GM23338 (cell line): ENCODE measurements at regions not wholly inside any gene's neighbourhood (a gene's known extent, or its start where the extent isn't known, plus 50 kb on each side); places are given as distances from the start of the nearest gene placed in this dataset.

Source experiments
- ATAC-seq: fragments of 200-7000 bp; cut with Tn5 transposase; 3 replicates; pipeline ENCODE4 v1.9.1; 2020
- DNase-seq: peaks from one replicate; pipeline ENCODE4 v3.0.0-alpha.2; 2015; ENCODE audit warnings: low spot score
- H2AFZ ChIP-seq: fragments of 200-600 bp; sonication (generic); 2 replicates; pipeline ENCODE4 v1.8.0; 2016; ENCODE audit warnings: antibody characterized with exemption, mild to moderate bottlenecking, moderate library complexity
- H3F3A ChIP-seq: fragments of 200-600 bp; sonication (generic); replicated peaks from 2 replicates; pipeline ENCODE4 v1.8.0; 2017; ENCODE audit warnings: antibody characterized with exemption, mixed run types, low read depth
- H3K27ac ChIP-seq: fragments of 200-600 bp; sonication (generic); 2 replicates; pipeline ENCODE4 v1.6.1; 2016; ENCODE audit warnings: low read depth
- H3K27me3 ChIP-seq: fragments of 200-600 bp; sonication (generic); 2 replicates; pipeline ENCODE4 v1.8.0; 2016; ENCODE audit warnings: mild to moderate bottlenecking, mixed run types, moderate library complexity; ENCODE audit not compliant: insufficient read depth
- H3K36me3 ChIP-seq: fragments of 200-600 bp; sonication (generic); 2 replicates; pipeline ENCODE4 v1.8.0; 2016; ENCODE audit warnings: mild to moderate bottlenecking; ENCODE audit not compliant: insufficient read depth
- H3K4me1 ChIP-seq: fragments of 200-600 bp; sonication (generic); 2 replicates; pipeline ENCODE4 v1.8.0; 2016; ENCODE audit warnings: mild to moderate bottlenecking, moderate library complexity; ENCODE audit not compliant: insufficient read depth
- H3K4me2 ChIP-seq: fragments of 200-600 bp; sonication (generic); 2 replicates; pipeline ENCODE4 v1.7.1; 2017; ENCODE audit warnings: mixed run types
- H3K4me3 ChIP-seq: fragments of 200-600 bp; sonication (generic); 2 replicates; pipeline ENCODE4 v1.6.1; 2016; ENCODE audit warnings: mixed run types
- H3K79me2 ChIP-seq: fragments of 200-600 bp; sonication (generic); replicated peaks from 2 replicates; pipeline ENCODE4 v1.8.0; 2017; ENCODE audit warnings: mild to moderate bottlenecking; ENCODE audit not compliant: insufficient read depth
- H3K9me2 ChIP-seq: fragments of 200-600 bp; sonication (generic); 2 replicates; pipeline ENCODE4 v1.8.0; 2017; ENCODE audit not compliant: insufficient read depth
- H4K20me1 ChIP-seq: fragments of 200-600 bp; sonication (generic); replicated peaks from 2 replicates; pipeline ENCODE4 v1.8.0; 2017; ENCODE audit warnings: mild to moderate bottlenecking; ENCODE audit not compliant: insufficient read depth
- H3K27ac Mint-ChIP-seq: 2 replicates; pipeline ENCODE4 v1.8.0; 2020; ENCODE audit warnings: inconsistent platforms, mild to moderate bottlenecking, moderate library complexity, mixed read lengths
- H3K27me3 Mint-ChIP-seq: 3 replicates; pipeline ENCODE4 v1.8.0; 2022; ENCODE audit warnings: low read depth, mild to moderate bottlenecking, moderate library complexity, mixed read lengths, inconsistent platforms; ENCODE audit not compliant: insufficient read depth, poor library complexity
- H3K36me3 Mint-ChIP-seq: 3 replicates; pipeline ENCODE4 v1.8.0; 2021; ENCODE audit warnings: low read depth, mild to moderate bottlenecking, inconsistent platforms, moderate library complexity, mixed read lengths
- H3K4me1 Mint-ChIP-seq: 3 replicates; pipeline ENCODE4 v1.8.0; 2020; ENCODE audit warnings: mild to moderate bottlenecking, inconsistent platforms, mixed read lengths
- H3K4me3 Mint-ChIP-seq: 3 replicates; pipeline ENCODE4 v1.8.0; 2021; ENCODE audit warnings: moderate library complexity, mild to moderate bottlenecking, inconsistent platforms, mixed read lengths
- H3K9me3 Mint-ChIP-seq: 3 replicates; pipeline ENCODE4 v1.8.0; 2020; ENCODE audit warnings: moderate library complexity, mild to moderate bottlenecking, inconsistent platforms, mixed read lengths
- EZH2 ChIP-seq: fragments of 200-600 bp; sonication (generic); IDR thresholded peaks from one replicate; pipeline ENCODE4 v1.8.0; 2017; ENCODE audit warnings: antibody characterized with exemption, mild to moderate bottlenecking, low read depth; ENCODE audit not compliant: unreplicated experiment
- EZH2phosphoT487 ChIP-seq: fragments of 200-600 bp; sonication (generic); IDR thresholded peaks from one replicate; pipeline ENCODE4 v1.8.1; 2018; ENCODE audit warnings: antibody characterized with exemption; ENCODE audit not compliant: unreplicated experiment
- JUNB ChIP-seq: IDR thresholded peaks from one replicate; pipeline ENCODE4 v1.6.1; 2016; ENCODE audit warnings: antibody characterized with exemption; ENCODE audit not compliant: unreplicated experiment
- NANOG ChIP-seq: IDR thresholded peaks from 2 replicates; pipeline ENCODE4 v1.6.1; 2016; ENCODE audit warnings: antibody characterized with exemption, borderline replicate concordance
- POLR2AphosphoS5 ChIP-seq: IDR thresholded peaks from 2 replicates; pipeline ENCODE4 v1.6.1; 2016; ENCODE audit warnings: antibody characterized with exemption, low read depth
- REST ChIP-seq: IDR thresholded peaks from one replicate; pipeline ENCODE4 v1.6.1; 2018; ENCODE audit warnings: antibody characterized with exemption; ENCODE audit not compliant: unreplicated experiment
- STAT1 ChIP-seq: IDR thresholded peaks from one replicate; pipeline ENCODE4 v1.6.1; 2016; ENCODE audit warnings: antibody characterized with exemption; ENCODE audit not compliant: unreplicated experiment
- ZNF462 ChIP-seq: fragments of 250-450 bp; sonication (Bioruptor Pico); IDR thresholded peaks from 2 replicates; pipeline ENCODE4 v1.5.0; 2020; ENCODE audit warnings: mild to moderate bottlenecking, moderate library complexity

DNA sequence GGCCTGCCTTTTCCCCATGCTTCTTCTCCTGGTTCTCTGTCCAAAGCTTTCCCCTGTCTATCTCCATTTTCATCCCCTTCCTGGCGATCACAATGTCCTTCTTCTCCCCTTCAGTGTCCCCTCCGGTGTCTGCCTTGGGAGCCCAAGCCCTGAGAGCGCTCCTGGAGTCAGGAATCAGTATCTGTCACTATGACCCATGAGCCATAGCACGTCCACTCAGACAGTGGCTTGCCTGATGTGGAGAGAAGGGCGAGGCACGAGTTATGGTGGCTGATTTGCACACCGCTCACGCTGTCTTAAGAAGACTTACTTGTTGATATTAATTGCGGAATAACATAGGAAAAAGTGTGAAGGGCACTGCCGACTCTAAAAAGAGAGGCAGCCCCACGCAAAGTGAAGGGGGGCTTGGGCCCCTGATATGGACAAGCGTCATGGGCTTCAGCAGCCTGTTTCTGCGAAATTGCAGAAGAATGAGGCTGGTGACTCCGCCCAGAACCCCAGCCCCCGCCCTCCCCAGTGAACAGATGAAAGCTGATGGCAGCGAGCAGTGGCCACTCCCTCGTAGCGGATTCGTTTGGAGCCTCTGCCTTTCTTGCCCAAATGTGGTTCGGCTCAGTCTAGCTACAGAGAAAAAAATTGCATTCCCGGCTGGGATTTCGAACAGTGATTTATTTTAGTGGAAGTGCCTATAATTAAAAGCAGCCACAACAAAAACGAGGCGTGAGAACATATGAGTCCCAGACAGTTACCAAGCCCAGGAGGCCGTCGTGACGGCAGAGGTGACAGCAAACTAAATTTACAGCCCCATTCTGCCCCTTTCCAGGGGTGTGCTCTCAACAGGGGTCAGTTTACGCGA is 149.8 kb downstream of the ICE1 start:
- no peaks in the 10 kb centered on the region for H3K36me3 Mint-ChIP-seq
- Histone ChIP-seq H3K27me3 (no peaks in the 10 kb centered on the region), H3K36me3 (no peaks in the 10 kb centered on the region), H2AFZ (peak overlapping the region; percentile 43; the same call in 1 of the 2 replicates), H3K79me2 (no peaks in the 10 kb centered on the region), H3K9me2 (peaks cover 3% of the 10 kb centered on the region; the same call in 1 of the 2 replicates), H3F3A (no peaks in the 10 kb centered on the region), H3K4me3 (no peak overlapping the region), H4K20me1 (no peaks in the 10 kb centered on the region), H3K27ac (no peak overlapping the region), H3K4me1 (no peaks in the 10 kb centered on the region; the same call in 1 of the 2 replicates), H3K4me2 (no peak overlapping the region)
- peaks cover 10% of the 10 kb centered on the region for H3K4me1 Mint-ChIP-seq
- H3K27me3 Mint-ChIP-seq = peaks cover 4% of the 10 kb centered on the region
- no peak overlapping the region for H3K4me3 Mint-ChIP-seq
- peak; percentile 61 for ATAC-seq
- TF ChIP-seq STAT1 (no peak), JUNB (no peak), POLR2AphosphoS5 (no peak), REST (no peak), EZH2phosphoT487 (no peak), NANOG (no peak)
- peak; percentile 15 for DNase-seq
- no peaks in the 10 kb centered on the region for H3K9me3 Mint-ChIP-seq
- no peak overlapping the region for H3K27ac Mint-ChIP-seq

- no peak for TF ChIP-seq EZH2
- TF ChIP-seq ZNF462 (CRISPR knock-in tag) = no peak
- Histone ChIP-seq H3K4me3 (no peak overlapping the region), H3K36me3 (no peaks in the 10 kb centered on the region), H3F3A (no peaks in the 10 kb centered on the region), H2AFZ (no peak overlapping the region), H4K20me1 (no peaks in the 10 kb centered on the region), H3K27ac (no peak overlapping the region), H3K4me1 (no peaks in the 10 kb centered on the region; the same call in 1 of the 2 replicates), H3K79me2 (no peaks in the 10 kb centered on the region), H3K9me2 (peaks cover 3% of the 10 kb centered on the region; the same call in 1 of the 2 replicates), H3K27me3 (no peaks in the 10 kb centered on the region), H3K4me2 (no peak overlapping the region)
- Mint-ChIP-seq H3K27ac (no peak overlapping the region), H3K9me3 (no peaks in the 10 kb centered on the region), H3K27me3 (peaks cover 4% of the 10 kb centered on the region), H3K4me3 (no peak overlapping the region), H3K36me3 (no peaks in the 10 kb centered on the region), H3K4me1 (peaks cover 10% of the 10 kb centered on the region)
- ATAC-seq = no peak
- DNase-seq = no peak
Observed at GRCh38 chr5:5570646-5571045, 148.2 kb downstream of the ICE1 start.
